OCI-LY1 (cell line): ENCODE measurements at regions not wholly inside any gene's neighbourhood (a gene's known extent, or its start where the extent isn't known, plus 50 kb on each side); places are given as distances from the start of the nearest gene placed in this dataset.

Experiments used
- CTCF ChIP-seq: fragments of 200-600 bp; sonication (generic), shearing (Covaris generic); IDR thresholded peaks from 2 replicates; pipeline ENCODE4 v1.5.1; 2017; ENCODE audit warnings: mild to moderate bottlenecking, antibody characterized with exemption, low read length, moderate library complexity, mixed read lengths
- EZH2 ChIP-seq: fragments of 200-600 bp; sonication (generic), shearing (Covaris generic); IDR thresholded peaks from 2 replicates; pipeline ENCODE4 v1.8.0; 2017; ENCODE audit warnings: borderline replicate concordance, mixed run types, mild to moderate bottlenecking, antibody characterized with exemption, low read length, moderate library complexity, mixed read lengths

DNA sequence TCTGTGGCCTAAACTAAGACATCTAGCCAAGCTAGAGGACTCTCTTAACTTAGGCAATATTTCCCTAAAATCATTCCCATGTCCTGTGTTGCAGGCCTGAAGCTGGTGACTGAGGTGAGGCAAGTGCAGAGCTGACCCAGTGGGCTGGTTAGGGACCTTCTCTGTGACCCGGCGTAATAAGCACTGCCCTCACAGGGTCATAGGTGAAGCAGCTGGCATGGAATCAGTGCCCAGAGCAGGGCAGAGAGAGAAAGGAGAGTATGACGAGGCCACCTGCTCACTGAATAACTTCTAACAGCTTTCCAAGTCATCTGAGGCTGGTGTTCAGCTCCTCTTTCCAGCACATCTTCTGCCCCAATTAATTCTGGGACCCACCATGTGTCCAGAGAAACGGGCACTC lies 197.0 kb downstream of the ANAPC1 start:
- no peak for TF ChIP-seq CTCF
- TF ChIP-seq EZH2: no peak
